CD14-positive monocyte (primary cell): ENCODE measurements at regions not wholly inside any gene's neighbourhood (a gene's known extent, or its start where the extent isn't known, plus 50 kb on each side); places are given as distances from the start of the nearest gene placed in this dataset.

ENCODE experiments used
- DNase-seq, 3 donors: peaks; one replicate each; pipeline ENCODE4 v3.0.0-alpha.2; 2011 to 2022
- H2AFZ ChIP-seq: 2 replicates; pipeline ENCODE4 v1.6.0; 2012; ENCODE audit warnings: mild to moderate bottlenecking, low read depth, low read length, inconsistent platforms; ENCODE audit not compliant: insufficient read depth, poor library complexity, severe bottlenecking
- H3K27ac ChIP-seq, 2 donors: 1 replicate in 1 of 2; 2 replicates in 1 of 2; pipeline ENCODE4 v1.5.1; 2012 to 2013; ENCODE audit warnings: low read length in 2 of 2, control low read depth in 1 of 2, inconsistent platforms in 1 of 2, low read depth in 1 of 2, mild to moderate bottlenecking in 1 of 2
- H3K27me3 ChIP-seq, 2 donors: one replicate each; pipeline versions ENCODE4 v1.6.0 to v1.6.1; 2011 to 2013; ENCODE audit warnings: low read length in 2 of 2; ENCODE audit not compliant: control insufficient read depth in 2 of 2, insufficient read depth in 2 of 2
- H3K36me3 ChIP-seq, 2 donors: replicated peaks in 1 of 2; 1 replicate in 1 of 2; 2 replicates in 1 of 2; pipeline versions ENCODE4 v1.5.1 to v1.6.1; 2012 to 2013; ENCODE audit warnings: low read length in 2 of 2, control low read depth in 1 of 2, inconsistent platforms in 1 of 2, mild to moderate bottlenecking in 1 of 2; ENCODE audit not compliant: insufficient read depth in 2 of 2, control insufficient read depth in 1 of 2
- H3K4me1 ChIP-seq, 2 donors: 1 replicate in 1 of 2; 2 replicates in 1 of 2; pipeline versions ENCODE4 v1.5.1 to v1.6.1; 2012 to 2013; ENCODE audit warnings: low read length in 2 of 2, control low read depth in 1 of 2, inconsistent platforms in 1 of 2, mild to moderate bottlenecking in 1 of 2, moderate library complexity in 1 of 2; ENCODE audit not compliant: insufficient read depth in 2 of 2, control insufficient read depth in 1 of 2
- H3K4me2 ChIP-seq: replicated peaks from 2 replicates; pipeline ENCODE3; 2012; ENCODE audit warnings: low read length, moderate library complexity, mild to moderate bottlenecking; ENCODE audit not compliant: poor library complexity, severe bottlenecking; ENCODE audit errors: extremely low read depth
- H3K4me3 ChIP-seq, 3 experiments: fragments of 200-600 bp in 1 of 3; sonication (generic) in 1 of 3; replicated peaks in 1 of 3; 1 replicate in 2 of 3; 2 replicates in 1 of 3; pipeline ENCODE4 v1.5.1; 2011 to 2013; ENCODE audit warnings: low read length in 3 of 3, mild to moderate bottlenecking in 3 of 3, control low read depth in 2 of 3, low read depth in 2 of 3, inconsistent platforms in 1 of 3, moderate library complexity in 1 of 3
- H3K79me2 ChIP-seq: 2 replicates; pipeline ENCODE4 v1.6.0; 2012; ENCODE audit warnings: mild to moderate bottlenecking, control low read depth, inconsistent platforms, low read length, moderate library complexity; ENCODE audit not compliant: insufficient read depth
- H3K9ac ChIP-seq: 2 replicates; pipeline ENCODE4 v1.6.0; 2017; ENCODE audit warnings: low read length, mild to moderate bottlenecking; ENCODE audit not compliant: insufficient read depth, poor library complexity, severe bottlenecking
- H3K9me3 ChIP-seq, 2 donors: replicated peaks in 1 of 2; 1 replicate in 1 of 2; 2 replicates in 1 of 2; pipeline versions ENCODE4 v1.5.1 to v1.6.1; 2012 to 2013; ENCODE audit warnings: low read length in 2 of 2, control low read depth in 1 of 2; ENCODE audit not compliant: control insufficient read depth in 1 of 2, insufficient read depth in 1 of 2
- H4K20me1 ChIP-seq: 2 replicates; pipeline ENCODE4 v1.6.0; 2012; ENCODE audit warnings: mild to moderate bottlenecking, low read length, control low read depth, moderate library complexity; ENCODE audit not compliant: insufficient read depth
- H3K27ac Mint-ChIP-seq, 7 donors: one replicate each; pipeline ENCODE4 v1.8.0; 2020; ENCODE audit warnings: mild to moderate bottlenecking in 7 of 7, mixed read lengths in 7 of 7, moderate library complexity in 6 of 7, inconsistent platforms in 2 of 7
- H3K27me3 Mint-ChIP-seq, 3 donors: one replicate each; pipeline ENCODE4 v1.8.0; 2021 to 2022; ENCODE audit warnings: low read depth in 3 of 3, mild to moderate bottlenecking in 3 of 3, mixed read lengths in 3 of 3, moderate library complexity in 3 of 3, inconsistent platforms in 1 of 3
- H3K36me3 Mint-ChIP-seq, 2 donors: one replicate each; pipeline ENCODE4 v1.8.0; 2020; ENCODE audit warnings: mixed read lengths in 2 of 2, inconsistent platforms in 1 of 2, mild to moderate bottlenecking in 1 of 2
- H3K4me1 Mint-ChIP-seq: one replicate; pipeline ENCODE4 v1.8.0; 2020; ENCODE audit warnings: mild to moderate bottlenecking, mixed read lengths
- H3K4me3 Mint-ChIP-seq, 2 donors: one replicate each; pipeline ENCODE4 v1.8.0; 2020; ENCODE audit warnings: mild to moderate bottlenecking in 2 of 2, mixed read lengths in 2 of 2, moderate library complexity in 1 of 2
- H3K9me3 Mint-ChIP-seq, 7 donors: one replicate each; pipeline ENCODE4 v1.8.0; 2020 to 2022; ENCODE audit warnings: mixed read lengths in 7 of 7, mild to moderate bottlenecking in 6 of 7, moderate library complexity in 6 of 7, inconsistent platforms in 2 of 7
- WGBS: methylation state at CpG from one replicate; pipeline ENCODE4 v1.1.5; 2013; ENCODE audit warnings: missing lambda C conversion rate; ENCODE audit not compliant: insufficient coverage; 5-methylcytosine and 5-hydroxymethylcytosine counted together
- intact Hi-C, 2 donors: fragments of 100-400 bp; cut with micrococcal nuclease; formaldehyde crosslinking; loops; one replicate each; pipeline versions ENCODE4 v1.15.0 to v1.15.1; 2023
- TF ChIP-seq, protein P1 (sequence below): fragments of 200-600 bp; IDR thresholded peaks from one replicate; pipeline ENCODE4 v1.8.0; 2022; ENCODE audit warnings: antibody characterized with exemption, mild to moderate bottlenecking

DNA sequence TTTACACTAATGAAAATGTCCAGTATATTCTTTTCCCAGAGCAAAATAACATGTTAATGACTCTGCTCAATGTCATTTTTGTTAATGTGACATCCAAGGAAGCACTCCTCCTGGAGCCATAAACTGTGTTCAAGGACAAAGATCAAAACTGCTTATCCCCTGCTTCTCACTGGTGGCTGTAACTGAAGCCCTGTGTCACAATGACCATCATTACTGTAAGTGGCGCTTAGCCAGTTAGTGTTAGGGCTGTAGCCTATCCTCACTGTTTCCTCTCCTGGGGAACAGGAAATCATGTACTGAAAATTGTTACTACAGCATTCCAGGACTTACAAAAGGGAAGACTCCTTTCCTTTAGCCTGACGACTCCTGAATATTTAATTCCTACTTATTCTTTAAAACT, 71.7 kb upstream of the COX7C start:
- Histone ChIP-seq H3K4me2 (no peak overlapping the region), H3K9ac (no peak overlapping the region), H2AFZ (no peak overlapping the region), H3K27ac (no peak overlapping the region), H3K36me3 (no peaks in the 10 kb centered on the region), H3K4me1 (no peaks in the 10 kb centered on the region), H3K4me3 (no peak overlapping the region), H3K79me2 (no peaks in the 10 kb centered on the region), H4K20me1 (no peaks in the 10 kb centered on the region), H3K27me3 (no peaks in the 10 kb centered on the region), H3K9me3 (no peaks in the 10 kb centered on the region)
- no peak overlapping the region for H3K27ac Mint-ChIP-seq
- no peaks in the 10 kb centered on the region for H3K36me3 Mint-ChIP-seq
- no peaks in the 10 kb centered on the region for H3K4me1 Mint-ChIP-seq
- intact Hi-C loops, result no loop called here
- no peaks in the 10 kb centered on the region for H3K9me3 Mint-ChIP-seq
- no peak overlapping the region for H3K4me3 Mint-ChIP-seq
- no peaks in the 10 kb centered on the region for H3K27me3 Mint-ChIP-seq
- no CpG with 5 or more reads among the region's 2 CpGs for WGBS
- TF ChIP-seq, protein P1, sequence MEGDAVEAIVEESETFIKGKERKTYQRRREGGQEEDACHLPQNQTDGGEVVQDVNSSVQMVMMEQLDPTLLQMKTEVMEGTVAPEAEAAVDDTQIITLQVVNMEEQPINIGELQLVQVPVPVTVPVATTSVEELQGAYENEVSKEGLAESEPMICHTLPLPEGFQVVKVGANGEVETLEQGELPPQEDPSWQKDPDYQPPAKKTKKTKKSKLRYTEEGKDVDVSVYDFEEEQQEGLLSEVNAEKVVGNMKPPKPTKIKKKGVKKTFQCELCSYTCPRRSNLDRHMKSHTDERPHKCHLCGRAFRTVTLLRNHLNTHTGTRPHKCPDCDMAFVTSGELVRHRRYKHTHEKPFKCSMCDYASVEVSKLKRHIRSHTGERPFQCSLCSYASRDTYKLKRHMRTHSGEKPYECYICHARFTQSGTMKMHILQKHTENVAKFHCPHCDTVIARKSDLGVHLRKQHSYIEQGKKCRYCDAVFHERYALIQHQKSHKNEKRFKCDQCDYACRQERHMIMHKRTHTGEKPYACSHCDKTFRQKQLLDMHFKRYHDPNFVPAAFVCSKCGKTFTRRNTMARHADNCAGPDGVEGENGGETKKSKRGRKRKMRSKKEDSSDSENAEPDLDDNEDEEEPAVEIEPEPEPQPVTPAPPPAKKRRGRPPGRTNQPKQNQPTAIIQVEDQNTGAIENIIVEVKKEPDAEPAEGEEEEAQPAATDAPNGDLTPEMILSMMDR, result no peak
- DNase-seq, result no peak

DNA sequence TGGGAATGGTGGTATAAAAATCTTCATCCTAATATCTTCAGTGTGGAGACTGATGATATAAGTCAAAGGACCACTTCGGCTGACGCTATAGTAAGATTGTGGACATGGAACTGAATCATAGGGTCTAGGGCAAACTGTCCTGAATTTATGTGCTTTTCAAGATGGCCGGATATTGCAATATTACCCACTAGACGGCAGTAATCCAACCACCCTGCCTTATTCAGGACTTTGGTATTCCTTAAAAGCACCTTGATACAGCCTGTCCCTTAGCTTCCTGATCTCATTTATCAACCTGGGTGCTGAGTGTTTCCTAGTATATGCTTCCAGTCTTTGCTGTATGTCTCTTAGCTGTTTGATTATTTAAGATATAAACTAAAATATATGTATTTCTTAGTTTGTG, 71.2 kb upstream of the COX7C start:
- TF ChIP-seq, protein P1, result no peak
- no peaks in the 10 kb centered on the region for H3K4me1 ChIP-seq
- intact Hi-C loops, result no loop called here
- no peak overlapping the region for H3K4me3 ChIP-seq
- Mint-ChIP-seq H3K9me3 (no peaks in the 10 kb centered on the region), H3K27ac (no peak overlapping the region), H3K4me3 (no peak overlapping the region), H3K36me3 (no peaks in the 10 kb centered on the region), H3K4me1 (no peaks in the 10 kb centered on the region), H3K27me3 (no peaks in the 10 kb centered on the region)
- H3K79me2 ChIP-seq, result no peaks in the 10 kb centered on the region
- no peak overlapping the region for H3K27ac ChIP-seq
- no peak for DNase-seq
- no peaks in the 10 kb centered on the region for H4K20me1 ChIP-seq
- 100% methylated on average over 1 of the region's 4 CpGs for WGBS
- no peaks in the 10 kb centered on the region for H3K9me3 ChIP-seq
- no peaks in the 10 kb centered on the region for H3K36me3 ChIP-seq
- H2AFZ ChIP-seq, result no peak overlapping the region
- no peak overlapping the region for H3K4me2 ChIP-seq
- H3K27me3 ChIP-seq, result no peaks in the 10 kb centered on the region
- no peak overlapping the region for H3K9ac ChIP-seq
